ENCODE measurements at regions not wholly inside any gene's neighbourhood (a gene's known extent, or its start where the extent isn't known, plus 50 kb on each side); places are given as distances from the start of the nearest gene placed in this dataset.

DNA sequence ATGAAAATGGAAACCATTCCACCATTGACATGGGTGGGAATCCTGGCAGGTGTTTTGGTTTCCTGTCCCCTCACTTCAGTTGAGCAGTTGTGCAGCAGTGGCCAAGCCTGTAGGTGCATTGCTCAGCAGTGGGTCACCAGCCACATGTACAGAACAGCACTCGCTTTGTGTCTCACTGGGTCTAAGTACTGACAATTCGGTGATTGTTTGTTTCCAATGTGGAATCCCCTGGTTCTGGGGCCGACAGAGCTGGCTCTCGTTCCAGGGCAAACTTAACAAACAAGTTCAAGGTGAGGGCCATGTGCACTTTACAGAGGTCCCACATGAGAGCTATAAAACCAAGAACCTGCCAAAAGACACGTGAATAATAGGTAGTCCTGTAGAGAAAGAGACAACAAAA, 54.1 kb upstream of the SPATA13 start:
- in situ Hi-C loops (cut with HindIII; ENCODE audit: low sequenced_read_pairs): no loop called here

DNA sequence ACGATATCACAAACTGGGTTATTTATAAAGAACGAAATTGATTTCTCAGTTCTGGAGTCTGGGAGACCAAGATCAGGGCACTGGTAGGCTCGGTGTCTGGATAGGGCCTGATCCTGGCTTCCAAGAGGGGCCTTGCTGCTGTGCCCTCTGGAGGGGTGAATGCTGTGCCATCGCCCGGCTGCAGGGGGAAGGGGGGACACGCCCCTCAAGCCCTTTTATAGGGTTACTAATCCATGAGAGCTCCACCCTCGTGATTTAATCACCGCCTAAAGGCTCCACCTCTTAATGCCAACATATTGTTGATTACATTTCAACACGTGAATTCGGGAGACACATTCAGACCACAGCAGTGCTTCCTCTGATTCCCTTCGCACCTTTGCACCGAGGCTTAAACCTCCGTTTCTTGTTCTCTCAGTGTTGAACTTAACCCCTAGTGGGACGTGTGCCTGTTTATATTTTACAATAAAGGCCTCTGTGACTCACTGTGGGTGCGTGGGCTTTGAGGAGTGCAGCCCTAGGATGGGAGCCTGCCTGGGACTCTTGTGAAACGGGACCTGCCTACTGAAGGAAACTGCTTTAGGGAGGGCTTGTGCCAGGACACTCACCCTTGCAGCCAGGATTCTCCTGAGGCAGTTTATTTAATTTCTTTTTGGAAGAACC, 52.4 kb upstream of the SPATA13 start:
- in situ Hi-C loops (cut with HindIII; ENCODE audit: low sequenced_read_pairs): no loop called here

DNA sequence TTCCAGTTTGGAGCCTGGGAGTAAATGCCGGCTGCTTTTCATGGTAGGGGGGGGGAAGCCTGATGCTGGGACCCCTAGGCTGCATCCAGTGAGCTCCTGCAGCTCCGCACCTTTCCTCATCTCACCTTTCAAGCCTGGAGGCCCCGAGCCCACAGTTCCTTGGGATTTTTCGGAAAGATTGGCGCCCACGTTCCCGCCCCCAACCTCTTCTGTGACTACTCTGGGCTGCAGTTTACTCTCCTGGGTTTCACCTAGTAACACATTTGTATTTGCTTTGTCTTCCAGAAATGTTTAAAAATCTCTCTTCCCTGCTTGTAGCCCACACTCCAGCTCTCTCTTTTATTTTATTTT, 51.9 kb upstream of the SPATA13 start:
- in situ Hi-C loops (cut with HindIII; ENCODE audit: low sequenced_read_pairs): no loop called here

DNA sequence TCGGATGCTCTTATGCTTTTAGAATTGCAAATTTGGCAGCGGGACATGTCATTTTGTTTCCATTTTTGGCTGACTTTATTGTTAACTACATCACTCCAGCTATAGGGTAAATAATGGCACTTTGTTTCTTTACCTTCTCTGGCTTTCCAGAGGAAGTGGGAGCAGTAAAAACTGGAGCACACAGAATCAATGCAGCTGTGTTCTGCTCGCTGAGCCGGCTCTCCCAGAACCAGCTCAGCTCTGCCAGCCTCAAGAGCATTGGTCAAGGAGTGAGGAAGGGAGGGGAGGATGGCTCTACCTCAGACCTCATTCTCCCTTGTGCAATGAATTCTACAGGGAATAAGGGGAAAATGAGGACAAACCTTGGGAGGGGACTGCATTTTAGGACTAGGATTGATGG, 50.5 kb upstream of the SPATA13 start:
- in situ Hi-C loops (cut with HindIII; ENCODE audit: low sequenced_read_pairs): no loop called here

Data from endothelial cell of hepatic sinusoid (primary cell).